ENCODE measurements at regions not wholly inside any gene's neighbourhood (a gene's known extent, or its start where the extent isn't known, plus 50 kb on each side); places are given as distances from the start of the nearest gene placed in this dataset.
"Not testable (repeated sequence)": the region's sequence is repeated elsewhere in the genome, so short reads cannot be mapped to it uniquely, and the experiment has no call there.

DNA sequence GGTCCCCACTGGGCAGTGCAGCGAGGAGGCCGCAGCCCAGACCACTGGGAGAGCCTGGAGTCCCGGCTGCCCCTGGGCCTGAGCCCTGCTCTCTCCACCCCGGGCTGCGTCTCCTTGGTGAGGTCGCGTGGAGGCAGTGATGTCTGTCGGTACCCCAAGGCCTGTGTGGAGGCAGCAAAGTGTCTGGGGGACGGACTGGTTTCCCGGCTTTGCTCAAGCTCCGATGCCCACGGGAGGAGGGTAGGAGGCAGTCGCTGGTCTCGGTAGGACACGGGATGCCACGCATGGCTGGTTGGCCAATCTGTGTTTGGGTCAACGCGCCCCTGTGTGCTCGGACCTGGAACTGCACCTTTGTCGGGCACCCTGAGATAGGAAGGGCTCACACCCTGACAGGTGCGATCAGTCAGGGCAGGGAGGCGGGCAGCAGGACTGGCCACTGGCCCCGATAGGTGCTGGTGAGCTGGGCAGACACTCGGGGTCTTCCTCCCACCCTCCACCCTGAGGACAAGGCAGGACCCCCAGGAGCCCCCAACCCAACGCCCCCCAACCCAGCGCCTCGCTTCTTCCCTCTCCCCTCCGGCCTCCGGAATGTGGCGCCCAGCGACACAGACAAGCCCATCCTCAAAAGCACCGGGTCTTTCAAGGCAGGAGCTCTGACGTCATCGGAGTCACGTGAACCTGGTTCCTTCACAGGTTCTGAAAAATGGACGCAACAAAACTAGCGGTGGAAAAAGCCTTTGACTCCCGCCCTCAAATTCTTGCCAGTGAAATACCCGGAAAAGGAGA lies 288.6 kb downstream of the NDUFA10 start:
- DNase-seq = no peak

DNA sequence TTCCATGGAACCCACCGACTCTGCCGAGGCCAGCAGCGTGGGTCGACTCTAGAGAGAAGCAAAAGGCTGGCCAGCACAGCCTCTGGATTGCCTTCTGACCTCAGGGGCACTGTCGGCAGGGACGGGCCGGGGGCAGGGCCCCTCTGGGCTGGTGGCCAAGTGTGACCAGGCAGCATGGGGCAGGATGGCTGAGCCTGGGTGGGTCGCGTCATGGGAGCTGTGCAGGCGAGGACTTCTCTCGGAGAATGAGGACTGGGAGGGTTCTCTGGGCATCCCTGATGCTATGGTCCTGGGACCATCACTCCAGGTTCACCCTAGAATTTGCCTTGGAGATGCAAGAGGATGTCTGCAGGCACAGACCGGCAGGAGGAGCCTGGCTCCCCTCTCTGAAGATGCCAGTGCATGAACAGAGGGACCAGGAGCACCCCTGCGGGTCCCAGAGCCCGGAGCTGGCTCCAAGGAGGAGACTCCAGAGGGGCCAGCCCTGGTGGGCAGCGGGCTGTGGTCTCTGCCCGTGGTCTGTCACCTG lies 289.2 kb downstream of the NDUFA10 start:
- DNase-seq = no peak

- DNase-seq = peak; percentile 70
These were observed 289.9 kb downstream of the NDUFA10 start for GRCh38 chr2:239735131-239735828.

GRCh38 chr2:239734436-239735005 lies 290.6 kb downstream of the NDUFA10 start:
- DNase-seq = no peak

DNA sequence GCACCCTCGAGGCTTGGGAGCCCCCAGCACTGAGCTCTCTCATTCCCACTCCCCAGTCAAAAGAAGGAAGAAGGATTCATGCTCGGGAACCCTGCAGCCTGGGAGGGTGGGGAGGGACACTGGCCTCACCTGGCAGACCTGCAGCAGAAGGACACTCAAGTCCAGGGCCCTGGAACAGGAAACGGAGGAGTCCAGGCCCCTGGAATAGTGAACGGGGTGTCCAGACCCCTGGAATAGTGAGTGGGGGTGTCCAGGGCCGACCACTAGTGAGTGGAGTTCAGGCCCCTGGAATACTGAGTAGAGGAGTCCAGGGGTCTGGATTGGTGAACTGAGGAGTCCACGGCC lies 292.5 kb downstream of the NDUFA10 start:
- DNase-seq = no peak

- no peak for DNase-seq
These were observed 293.0 kb downstream of the NDUFA10 start for GRCh38 chr2:239731998-239732665.

DNA sequence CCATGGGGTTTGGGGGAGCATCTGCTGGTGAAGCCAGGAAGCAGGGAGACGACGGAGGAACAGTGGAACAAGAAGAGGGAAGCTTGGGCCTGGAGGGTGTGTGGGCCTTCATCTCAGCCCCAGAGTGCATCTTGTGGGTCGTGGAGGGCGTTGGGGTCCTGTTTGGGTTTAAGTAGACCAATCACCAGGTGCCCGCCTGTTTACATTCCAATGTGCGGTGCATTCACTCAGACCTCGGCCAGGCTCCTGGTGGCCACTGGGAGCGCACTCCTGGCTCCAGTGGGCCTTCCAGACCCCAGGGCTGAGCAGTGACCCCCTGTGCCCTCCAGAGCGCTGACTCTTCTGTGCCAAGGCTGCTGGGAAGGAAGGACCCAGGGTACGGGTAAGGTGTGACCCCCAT lies 293.7 kb downstream of the NDUFA10 start:
- no peak for DNase-seq

DNA sequence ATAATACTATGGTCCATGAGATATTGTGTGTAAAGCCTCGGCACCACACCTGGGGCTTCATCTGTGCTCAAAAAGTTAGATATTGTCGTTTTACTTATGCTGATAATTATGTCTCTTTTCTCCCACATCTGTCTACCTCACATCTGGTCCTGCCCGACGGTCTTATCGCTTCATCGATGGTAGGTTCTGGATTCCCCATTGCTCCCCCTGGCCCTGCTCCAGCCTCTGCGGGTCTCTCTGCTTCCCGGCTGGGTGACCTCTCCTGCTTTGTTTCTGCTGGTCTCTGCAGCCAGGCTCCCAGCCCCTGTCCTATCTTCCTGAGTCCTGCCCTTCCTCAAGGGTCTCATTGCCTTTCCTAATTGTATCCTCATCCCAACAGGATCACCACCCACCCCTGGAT lies 294.2 kb downstream of the NDUFA10 start:
- DNase-seq = no peak

GRCh38 chr2:239730567-239730882 lies 294.6 kb downstream of the NDUFA10 start:
- not testable (repeated sequence) for DNase-seq

GRCh38 chr2:239729681-239730566 lies 295.2 kb downstream of the NDUFA10 start:
- DNase-seq = no peak

GRCh38 chr2:239729151-239729550 lies 296.0 kb downstream of the NDUFA10 start:
- DNase-seq = no peak

DNA sequence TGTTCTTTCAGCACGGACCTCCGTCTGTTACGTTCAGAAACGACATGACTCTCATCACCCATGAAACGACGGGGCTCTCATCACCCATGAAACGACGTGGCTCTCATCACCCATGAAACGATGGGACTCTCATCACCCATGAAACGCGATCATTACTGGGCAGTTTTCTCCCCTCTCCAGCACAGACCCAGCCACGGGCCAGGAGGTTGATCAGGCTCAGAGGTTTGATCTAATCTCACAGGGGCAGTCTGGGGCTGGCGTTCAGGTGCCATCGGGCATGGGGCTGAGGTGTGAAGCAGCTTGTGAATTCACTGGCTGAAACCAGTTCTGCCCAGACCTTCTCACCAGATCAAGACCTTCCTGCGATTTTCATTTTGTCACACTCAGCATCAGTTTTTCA lies 296.4 kb downstream of the NDUFA10 start:
- DNase-seq = no peak

GRCh38 chr2:239727776-239728600 lies 297.2 kb downstream of the NDUFA10 start:
- DNase-seq = peak; percentile 53

DNA sequence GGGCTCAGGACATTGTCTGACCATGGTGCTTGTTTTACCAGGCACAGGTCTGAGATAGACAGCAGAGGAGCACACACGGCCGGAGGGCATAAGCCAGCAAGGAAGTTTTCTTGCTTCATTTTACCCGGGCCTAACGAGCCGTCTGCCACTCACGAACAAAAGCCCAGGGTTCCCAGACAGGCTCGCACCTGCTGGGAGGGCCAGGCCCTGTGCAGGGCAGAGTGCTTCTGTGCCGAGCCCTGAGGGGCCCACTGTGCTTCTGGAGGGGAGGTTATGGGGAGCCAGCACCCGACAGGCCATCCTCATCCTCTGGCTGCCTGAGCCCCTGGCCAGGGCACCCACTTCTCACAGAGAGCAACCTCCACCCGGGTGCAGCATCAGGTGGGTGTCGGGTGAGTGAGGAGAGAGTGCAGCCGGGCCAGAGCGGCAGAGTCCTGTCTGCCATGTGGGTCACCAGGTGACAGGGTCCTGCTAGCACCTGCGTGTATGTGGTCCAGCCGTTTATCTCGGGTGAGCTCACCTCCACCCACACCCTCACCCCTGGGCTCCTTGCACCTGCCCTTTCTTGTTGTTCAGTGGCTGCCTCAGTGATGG lies 297.9 kb downstream of the NDUFA10 start:
- DNase-seq = peak; percentile 17

DNA sequence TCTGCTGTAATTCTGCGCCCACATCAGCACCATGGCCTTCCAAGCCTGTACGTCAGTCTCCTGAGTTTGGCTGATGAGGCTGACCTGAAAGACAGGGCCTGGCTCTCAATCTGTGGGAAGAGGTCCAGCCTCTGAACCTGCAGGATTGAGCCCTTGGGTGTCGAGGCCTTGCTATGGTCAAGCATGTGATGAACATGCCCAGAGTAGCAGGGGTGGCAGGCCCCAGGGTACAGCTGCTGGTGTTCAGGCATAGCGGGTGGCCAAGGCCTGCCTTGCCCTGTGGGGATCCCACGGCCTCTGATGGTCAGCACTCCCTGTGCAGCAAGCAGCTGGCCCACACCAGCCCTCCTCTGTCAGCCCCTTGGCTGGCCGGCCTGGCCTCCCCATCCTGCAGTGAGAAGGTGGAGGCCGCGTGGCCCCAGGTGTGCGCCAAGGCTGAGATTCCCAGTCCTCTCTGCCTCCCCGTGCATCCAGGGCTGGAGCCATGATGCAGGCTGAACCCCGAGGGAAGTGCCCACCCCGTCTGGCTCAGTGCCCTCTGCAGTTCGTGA lies 298.4 kb downstream of the NDUFA10 start:
- DNase-seq = peak; percentile 17

DNA sequence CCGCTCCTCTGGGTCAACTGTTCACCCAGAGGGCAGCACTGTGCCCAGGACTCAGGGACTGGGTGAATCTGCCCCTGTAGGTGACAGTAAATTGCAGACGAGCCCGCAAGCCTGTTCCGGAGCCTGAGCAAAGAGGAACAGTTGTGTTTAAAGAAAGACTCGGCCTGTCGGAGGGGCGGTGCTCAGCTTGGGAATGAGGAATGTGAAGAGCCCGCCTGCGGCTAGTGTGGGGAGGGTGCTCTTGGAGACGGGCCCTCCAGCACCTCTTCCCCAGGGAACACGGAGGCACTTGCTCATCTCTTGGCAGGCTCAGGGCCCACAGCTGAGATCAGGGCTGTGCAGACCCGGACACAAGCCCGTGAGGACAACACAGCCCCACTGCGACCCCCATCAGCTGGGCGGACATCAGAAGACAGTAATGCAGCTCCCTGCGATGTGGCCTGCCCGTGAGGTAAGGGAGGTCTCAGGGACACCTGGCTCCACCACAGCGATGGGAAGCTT lies 299.0 kb downstream of the NDUFA10 start:
- DNase-seq = peak; percentile 19

DNA sequence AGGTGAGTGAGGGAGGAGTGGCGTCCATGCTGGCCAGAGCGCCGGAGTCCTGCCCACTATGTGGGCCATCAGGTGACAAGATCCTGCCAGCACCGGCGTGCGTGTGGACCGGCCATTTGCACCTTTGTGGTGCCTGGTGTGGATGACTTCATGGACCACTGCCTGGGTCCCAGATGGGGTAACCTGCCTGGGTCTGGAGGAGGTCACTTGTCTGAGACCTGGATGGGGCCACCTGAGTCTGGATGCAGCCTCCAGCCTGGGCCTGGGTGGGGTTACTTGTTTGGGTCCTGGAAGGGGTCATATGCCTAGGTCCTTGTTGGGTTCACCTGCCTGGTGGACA lies 299.6 kb downstream of the NDUFA10 start:
- peak; percentile 7 for DNase-seq

DNA sequence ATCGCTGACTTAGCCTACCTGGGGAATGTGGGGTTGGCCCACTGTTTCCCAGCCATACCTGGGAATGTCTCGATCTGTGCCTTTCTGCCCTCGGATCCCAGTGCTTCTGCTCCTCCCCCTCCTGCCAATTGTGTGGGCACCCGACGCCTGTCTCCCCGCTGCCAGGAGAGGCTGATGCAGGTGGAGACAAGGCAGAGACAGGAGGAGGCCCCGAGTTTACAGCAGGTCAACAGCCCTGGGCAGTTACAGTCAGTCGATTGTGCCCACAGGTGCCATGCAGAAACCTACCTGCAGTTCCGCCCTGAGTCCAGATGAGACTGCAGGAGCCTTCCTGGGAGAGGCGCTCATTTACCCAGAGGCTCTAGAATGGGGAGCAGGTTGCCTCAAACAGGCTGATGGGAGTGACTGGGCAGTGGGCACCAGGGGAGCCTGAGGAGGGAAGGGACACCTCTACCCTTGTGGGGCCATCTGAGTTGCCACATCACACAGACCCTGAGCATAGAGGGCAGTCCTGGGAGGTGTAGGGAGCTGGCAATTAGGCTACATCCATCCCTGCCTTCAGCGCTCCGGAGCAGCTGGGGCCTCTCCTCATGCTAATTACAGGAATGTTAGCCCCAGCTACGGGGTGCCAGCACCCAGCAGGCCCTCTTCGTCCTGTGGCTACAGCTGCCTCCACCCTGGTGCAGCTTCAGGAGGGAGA lies 300.1 kb downstream of the NDUFA10 start:
- DNase-seq = peak; percentile 14

GRCh38 chr2:239724194-239724849 lies 300.8 kb downstream of the NDUFA10 start:
- DNase-seq = peak; percentile 72
